Activated CD4-positive, alpha-beta memory T cell treated with anti-CD3 and anti-CD28 coated beads, Interleukin-2, amount 10 ng/mL, durations not matched to agents 7 days and 5 days (primary cell): ENCODE measurements at regions not wholly inside any gene's neighbourhood (a gene's known extent, or its start where the extent isn't known, plus 50 kb on each side); places are given as distances from the start of the nearest gene placed in this dataset.

Experiments used
- CTCF ChIA-PET: fragments of 350-600 bp; sonication (Branson Sonifier 250); formaldehyde crosslinking; loops from one replicate; lab custom pipeline; 2021; ENCODE audit warnings: antibody characterized with exemption, inconsistent platforms; lab: Charles Lee
- POLR2A ChIA-PET: fragments of 350-600 bp; sonication (Branson Sonifier 250); formaldehyde crosslinking; loops from one replicate; lab custom pipeline; 2021; ENCODE audit warnings: antibody characterized with exemption; lab: Charles Lee
- DNase-seq: peaks from one replicate; pipeline ENCODE4 v3.0.0-alpha.2; 2020
- H3K27ac Mint-ChIP-seq: one replicate; pipeline ENCODE4 v1.8.0; 2021; ENCODE audit warnings: mild to moderate bottlenecking, mixed read lengths
- H3K27me3 Mint-ChIP-seq: one replicate; pipeline ENCODE4 v1.8.0; 2021; ENCODE audit warnings: mixed read lengths
- H3K36me3 Mint-ChIP-seq: one replicate; pipeline ENCODE4 v1.8.0; 2021; ENCODE audit warnings: low read depth, mixed read lengths
- H3K4me1 Mint-ChIP-seq: one replicate; pipeline ENCODE4 v1.8.0; 2021; ENCODE audit warnings: mixed read lengths
- H3K4me3 Mint-ChIP-seq: one replicate; pipeline ENCODE4 v1.8.0; 2021; ENCODE audit warnings: mild to moderate bottlenecking, mixed read lengths
- H3K9me3 Mint-ChIP-seq: one replicate; pipeline ENCODE4 v1.8.0; 2021; ENCODE audit warnings: mixed read lengths

DNA sequence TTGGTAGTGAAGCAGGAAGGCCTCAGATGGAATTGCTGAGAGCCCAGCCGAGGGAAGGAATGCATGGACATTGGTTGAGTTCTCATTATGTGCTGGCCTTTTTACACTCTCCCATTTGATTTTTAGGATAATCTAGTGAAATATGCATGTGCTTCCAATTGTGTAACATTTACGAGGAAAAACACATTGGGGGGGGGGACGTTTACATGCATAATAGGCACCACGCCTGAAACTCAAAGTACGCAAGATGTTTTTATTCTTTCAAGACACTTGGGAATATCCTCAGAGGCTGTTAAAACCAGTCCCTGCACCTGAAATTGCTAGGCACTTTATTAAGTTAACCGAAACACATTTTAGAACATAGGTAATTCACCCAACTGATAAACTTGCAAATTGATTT is 118.5 kb upstream of the CDH4 start:
- DNase-seq: no peak
- Mint-ChIP-seq H3K27ac (no peak overlapping the region), H3K36me3 (no peaks in the 10 kb centered on the region), H3K9me3 (no peaks in the 10 kb centered on the region), H3K4me3 (no peak overlapping the region), H3K4me1 (no peaks in the 10 kb centered on the region), H3K27me3 (no peaks in the 10 kb centered on the region)
- ChIA-PET POLR2A (no interaction called here), CTCF (no interaction called here)

DNA sequence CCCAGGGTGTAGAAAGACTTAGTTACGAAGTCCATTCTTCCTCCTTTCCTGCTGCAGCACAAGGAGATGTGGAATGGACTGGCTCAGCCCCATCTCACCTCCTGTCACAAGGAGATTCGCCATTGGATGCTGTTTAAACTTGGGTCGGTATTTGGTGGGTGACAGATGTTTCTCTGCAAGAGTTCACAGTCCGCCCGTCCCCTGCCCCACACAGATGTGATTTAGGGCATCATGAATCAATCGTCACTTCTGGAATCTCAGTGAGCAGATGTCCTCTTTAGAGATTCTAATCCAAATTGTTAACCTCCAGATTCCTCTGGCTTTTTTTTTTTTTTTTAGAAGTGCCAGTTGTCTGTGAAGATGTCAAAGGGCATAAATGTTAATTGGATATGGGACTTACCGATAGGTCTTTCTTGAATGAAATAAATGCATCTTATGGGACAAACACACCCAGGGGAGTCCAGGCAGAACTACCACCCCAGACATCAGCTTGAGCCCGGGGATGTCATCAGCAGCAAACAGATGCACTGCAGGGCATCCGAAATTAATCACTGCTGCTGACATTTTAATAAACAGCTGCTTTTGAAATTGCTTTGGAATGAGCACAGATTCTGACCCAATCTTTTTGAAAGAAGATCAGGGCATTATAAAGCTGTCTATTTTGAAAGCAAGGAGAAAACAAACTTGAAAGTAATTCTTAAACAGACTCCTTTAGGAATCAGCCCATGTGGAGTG is 117.6 kb upstream of the CDH4 start:
- H3K4me1 Mint-ChIP-seq: no peaks in the 10 kb centered on the region
- no peaks in the 10 kb centered on the region for H3K36me3 Mint-ChIP-seq
- CTCF ChIA-PET: no interaction called here
- H3K27ac Mint-ChIP-seq: no peak overlapping the region
- no peaks in the 10 kb centered on the region for H3K9me3 Mint-ChIP-seq
- H3K27me3 Mint-ChIP-seq: no peaks in the 10 kb centered on the region
- H3K4me3 Mint-ChIP-seq: no peak overlapping the region
- DNase-seq: no peak
- POLR2A ChIA-PET: no interaction called here

DNA sequence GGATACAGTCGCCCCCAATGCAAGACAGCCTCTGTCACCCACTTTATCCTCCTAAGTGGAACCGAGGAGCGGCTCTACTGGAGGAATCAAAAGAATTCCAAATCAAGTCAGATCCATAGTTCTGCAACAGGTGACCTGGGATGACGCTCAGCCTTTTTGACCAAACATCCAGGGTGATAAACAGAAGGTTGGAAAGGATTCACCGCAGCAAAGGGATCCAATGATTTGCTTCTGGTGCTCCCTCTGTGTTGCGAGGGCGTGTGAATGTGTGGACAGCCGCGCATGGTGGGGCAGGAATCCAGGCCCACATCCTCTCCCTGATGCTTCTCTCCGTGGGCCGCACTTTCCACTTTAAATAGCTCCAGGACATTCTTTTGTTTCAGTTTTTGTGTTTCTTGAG is 116.8 kb upstream of the CDH4 start:
- CTCF ChIA-PET: no interaction called here
- DNase-seq: no peak

DNA sequence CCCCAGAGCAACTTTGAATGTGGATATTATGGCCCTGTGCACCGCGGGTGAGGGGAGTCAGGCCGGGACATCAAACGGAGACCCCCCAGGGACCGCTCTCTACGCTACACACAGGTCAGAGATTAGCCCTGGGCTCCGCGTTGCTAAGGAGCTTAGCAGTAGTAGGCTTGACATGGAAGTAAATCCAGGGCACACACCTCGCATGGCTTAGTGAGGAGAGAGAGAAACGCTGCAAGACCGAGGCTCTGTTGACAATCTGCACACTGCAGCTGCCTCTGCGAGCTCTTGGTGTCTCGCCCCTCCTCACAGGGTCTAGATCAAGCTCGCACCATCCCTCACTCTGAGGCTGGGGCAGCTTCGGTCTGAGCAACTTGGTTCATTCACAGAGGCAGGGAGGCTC is 116.1 kb upstream of the CDH4 start:
- H3K36me3 Mint-ChIP-seq: no peaks in the 10 kb centered on the region
- DNase-seq: no peak
- no peak overlapping the region for H3K27ac Mint-ChIP-seq
- ChIA-PET CTCF (no interaction called here), POLR2A (no interaction called here)
- H3K4me3 Mint-ChIP-seq: no peak overlapping the region
- H3K27me3 Mint-ChIP-seq: no peaks in the 10 kb centered on the region
- H3K4me1 Mint-ChIP-seq: no peaks in the 10 kb centered on the region
- no peaks in the 10 kb centered on the region for H3K9me3 Mint-ChIP-seq

More for the DNA sequence above, 116.8 kb upstream of the CDH4 start:
- Mint-ChIP-seq H3K9me3 (no peaks in the 10 kb centered on the region), H3K4me1 (no peaks in the 10 kb centered on the region), H3K27ac (no peak overlapping the region), H3K4me3 (no peak overlapping the region), H3K36me3 (no peaks in the 10 kb centered on the region), H3K27me3 (no peaks in the 10 kb centered on the region)
- POLR2A ChIA-PET: no interaction called here

DNA sequence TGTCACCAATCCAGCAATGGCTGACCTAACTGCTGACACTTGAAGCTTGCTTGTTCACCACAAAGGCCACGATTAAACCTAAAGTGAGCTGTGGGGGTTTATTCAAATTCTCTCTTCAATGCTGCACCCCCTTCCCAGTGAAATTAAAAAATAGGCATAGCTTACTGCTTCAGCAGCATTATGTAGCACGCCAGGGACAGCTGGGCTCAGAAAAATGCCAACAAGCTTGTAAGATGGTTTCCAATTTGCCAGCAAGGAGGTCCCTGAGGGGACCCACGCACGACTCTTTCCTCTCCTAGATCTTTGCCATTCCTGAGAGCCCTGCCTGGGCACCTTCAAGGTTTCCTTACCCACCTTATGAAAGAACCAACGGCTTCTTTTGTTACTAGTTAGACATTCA is 113.5 kb upstream of the CDH4 start:
- H3K9me3 Mint-ChIP-seq: no peaks in the 10 kb centered on the region
- CTCF ChIA-PET: interaction anchor here (0.8 to 1.0 kb wide), 2 partner anchors 23 to 90 kb away, joined by 3 read pairs; no protein-coding TSS in a partner anchor
- no peaks in the 10 kb centered on the region for H3K36me3 Mint-ChIP-seq
- H3K27me3 Mint-ChIP-seq: no peaks in the 10 kb centered on the region
- no peak overlapping the region for H3K4me3 Mint-ChIP-seq
- no peaks in the 10 kb centered on the region for H3K4me1 Mint-ChIP-seq
- DNase-seq: no peak
- POLR2A ChIA-PET: no interaction called here
- H3K27ac Mint-ChIP-seq: no peak overlapping the region

DNA sequence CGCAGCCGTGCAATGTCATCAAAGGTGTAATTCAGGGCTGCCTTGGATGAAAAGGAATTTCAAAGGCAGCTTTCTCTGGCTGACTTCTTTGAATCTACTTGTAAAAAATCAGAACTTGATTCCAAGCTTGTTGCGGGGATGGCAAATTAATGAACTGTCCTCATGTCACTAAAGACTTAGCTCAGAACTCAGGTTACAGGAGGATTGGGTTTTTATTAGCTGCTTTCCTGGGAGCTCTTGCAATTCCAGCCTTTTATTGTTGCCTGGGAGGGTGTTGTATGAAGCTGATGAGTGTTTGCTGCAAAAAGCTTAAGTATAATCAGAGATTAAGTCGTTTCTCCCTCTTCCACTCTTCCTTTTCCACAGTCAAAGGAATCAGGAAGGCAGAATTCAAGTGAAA is 113.0 kb upstream of the CDH4 start:
- no peak overlapping the region for H3K27ac Mint-ChIP-seq
- H3K4me3 Mint-ChIP-seq: no peak overlapping the region
- ChIA-PET CTCF (interaction anchor here (1.0 kb wide), 1 partner anchor 90 kb away, joined by 3 read pairs; no protein-coding TSS in a partner anchor), POLR2A (no interaction called here)
- no peak for DNase-seq
- H3K4me1 Mint-ChIP-seq: no peaks in the 10 kb centered on the region
- H3K9me3 Mint-ChIP-seq: no peaks in the 10 kb centered on the region
- H3K27me3 Mint-ChIP-seq: no peaks in the 10 kb centered on the region
- no peaks in the 10 kb centered on the region for H3K36me3 Mint-ChIP-seq

DNA sequence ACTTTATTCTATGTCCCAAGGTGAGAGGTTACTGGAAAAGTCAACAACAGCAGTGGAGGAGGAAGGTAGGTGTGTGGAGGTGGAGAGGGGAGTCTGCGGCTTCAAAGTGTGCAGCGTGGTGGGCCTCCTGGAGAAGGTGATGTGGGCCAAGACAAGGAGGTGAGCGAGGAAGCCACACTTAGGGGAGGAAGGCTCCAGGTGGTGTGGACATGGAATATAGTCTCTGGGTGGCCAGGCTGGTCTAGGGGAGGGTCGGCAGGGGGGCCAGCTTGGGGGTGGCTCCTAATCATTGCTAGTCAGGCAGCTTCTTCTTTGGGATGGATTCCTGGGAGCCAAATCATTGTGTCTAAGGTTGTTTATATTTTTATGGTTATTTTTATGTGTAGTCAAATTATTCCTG is 111.5 kb upstream of the CDH4 start:
- Mint-ChIP-seq H3K27me3 (no peaks in the 10 kb centered on the region), H3K36me3 (no peaks in the 10 kb centered on the region), H3K9me3 (no peaks in the 10 kb centered on the region), H3K4me3 (no peak overlapping the region), H3K27ac (no peak overlapping the region), H3K4me1 (no peaks in the 10 kb centered on the region)
- ChIA-PET POLR2A (no interaction called here), CTCF (no interaction called here)
- DNase-seq: no peak

DNA sequence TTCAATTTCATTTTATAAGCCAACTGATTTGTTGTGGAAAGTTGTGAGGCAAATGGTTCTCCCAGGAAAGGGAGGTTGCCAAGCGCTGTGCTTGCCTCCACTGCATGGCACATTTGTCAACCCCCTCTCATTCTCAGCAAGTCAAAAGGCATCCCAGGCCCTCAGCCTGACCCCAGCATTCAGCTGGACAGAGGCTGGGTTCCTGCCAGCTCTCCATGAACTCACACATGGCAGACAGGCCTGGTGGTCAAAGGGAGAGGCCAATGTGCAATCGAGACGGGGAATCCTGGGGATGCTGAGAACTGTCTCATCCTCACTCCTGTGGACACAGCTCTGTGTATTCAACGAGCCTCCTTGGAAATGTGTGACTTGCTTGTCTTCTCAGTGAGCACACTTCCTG is 106.0 kb upstream of the CDH4 start:
- ChIA-PET CTCF (no interaction called here), POLR2A (no interaction called here)
- no peak overlapping the region for H3K27ac Mint-ChIP-seq
- no peaks in the 10 kb centered on the region for H3K4me1 Mint-ChIP-seq
- H3K36me3 Mint-ChIP-seq: no peaks in the 10 kb centered on the region
- H3K27me3 Mint-ChIP-seq: no peaks in the 10 kb centered on the region
- no peak overlapping the region for H3K4me3 Mint-ChIP-seq
- no peak for DNase-seq
- H3K9me3 Mint-ChIP-seq: no peaks in the 10 kb centered on the region

DNA sequence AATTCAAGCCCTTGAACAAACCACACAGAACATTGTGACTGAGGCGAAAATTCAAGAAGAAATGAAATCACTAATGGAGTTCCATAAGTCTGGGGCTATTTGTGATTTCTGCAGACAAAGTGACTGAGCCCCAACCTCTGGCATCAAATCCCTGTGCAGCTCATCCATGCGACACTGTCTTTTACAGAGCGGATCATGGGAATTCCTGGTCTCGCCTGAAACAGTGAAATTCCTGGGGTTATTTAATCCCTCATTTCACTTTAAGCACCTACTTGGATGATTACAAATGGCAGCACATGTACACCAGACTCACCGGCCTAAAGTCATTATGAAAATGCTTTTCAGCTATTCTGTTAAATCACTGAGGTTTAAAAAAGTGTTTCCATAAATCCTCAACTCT is 102.4 kb upstream of the CDH4 start:
- POLR2A ChIA-PET: no interaction called here

DNA sequence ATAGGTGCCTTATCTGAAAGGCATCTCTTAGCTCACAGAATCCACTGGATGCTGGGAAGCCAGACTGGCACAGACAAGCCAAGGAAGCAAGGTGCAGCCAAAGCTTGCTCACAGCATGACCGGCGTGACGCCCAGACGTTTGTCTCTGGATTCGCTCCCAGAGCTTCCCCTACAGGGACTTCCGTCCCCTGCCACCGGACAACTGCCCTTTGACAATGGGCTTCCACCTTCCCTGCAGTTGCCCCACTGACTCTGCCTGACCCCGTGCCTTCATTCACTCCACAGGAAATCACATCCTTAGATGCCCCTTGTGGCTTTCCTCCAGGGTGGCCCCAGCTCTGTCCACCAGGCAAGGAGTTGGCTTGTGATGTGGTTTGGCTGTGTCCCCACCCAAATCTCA is 94.8 kb upstream of the CDH4 start:
- H3K4me1 Mint-ChIP-seq: no peaks in the 10 kb centered on the region
- H3K4me3 Mint-ChIP-seq: no peak overlapping the region
- H3K36me3 Mint-ChIP-seq: no peaks in the 10 kb centered on the region
- ChIA-PET POLR2A (no interaction called here), CTCF (no interaction called here)
- no peak for DNase-seq
- H3K27ac Mint-ChIP-seq: no peak overlapping the region
- peaks cover 3% of the 10 kb centered on the region for H3K9me3 Mint-ChIP-seq
- no peaks in the 10 kb centered on the region for H3K27me3 Mint-ChIP-seq

More for the DNA sequence above, 102.4 kb upstream of the CDH4 start:
- CTCF ChIA-PET: no interaction called here
- peaks cover 3% of the 10 kb centered on the region for H3K9me3 Mint-ChIP-seq
- H3K27me3 Mint-ChIP-seq: no peaks in the 10 kb centered on the region
- no peak for DNase-seq
- no peaks in the 10 kb centered on the region for H3K36me3 Mint-ChIP-seq
- H3K4me1 Mint-ChIP-seq: no peaks in the 10 kb centered on the region
- H3K4me3 Mint-ChIP-seq: no peak overlapping the region
- no peak overlapping the region for H3K27ac Mint-ChIP-seq

DNA sequence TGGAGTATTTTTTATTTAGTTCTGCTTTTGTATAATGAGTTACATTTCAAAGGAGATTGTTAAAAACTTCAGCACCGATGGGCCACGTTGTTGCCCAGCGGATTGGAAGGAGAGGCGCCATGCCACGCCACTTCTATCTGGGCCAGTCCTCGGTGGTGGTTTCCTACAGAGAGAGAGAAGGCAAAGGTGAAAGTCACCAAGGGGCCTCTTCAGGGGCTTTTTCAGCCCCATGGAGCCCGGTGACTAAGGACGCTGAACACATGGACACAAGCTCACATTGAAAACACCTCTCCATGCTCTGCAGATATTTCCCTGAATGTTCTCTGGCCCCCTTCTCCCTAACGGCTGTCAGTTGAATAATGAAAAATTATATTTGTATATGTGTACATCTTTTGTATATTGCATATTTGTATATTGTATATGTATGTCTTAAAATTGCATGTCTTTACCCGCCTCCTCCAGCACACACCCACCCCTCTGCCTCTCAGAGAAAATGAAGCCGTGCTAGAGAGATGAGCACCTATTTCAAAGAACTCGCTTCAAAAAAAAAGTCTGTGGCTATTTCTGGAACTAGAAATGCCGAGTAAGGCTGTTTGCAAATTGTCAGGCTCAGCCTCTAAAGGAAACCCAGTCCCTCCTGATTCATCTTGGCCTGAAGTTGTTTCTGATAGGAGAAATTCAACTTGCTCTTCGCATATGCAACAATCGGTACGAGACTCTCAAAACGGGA is 91.9 kb upstream of the CDH4 start:
- POLR2A ChIA-PET: interaction anchor here (0.9 kb wide), 1 partner anchor 10 kb away, joined by 3 read pairs; no protein-coding TSS in a partner anchor
- no peaks in the 10 kb centered on the region for H3K27me3 Mint-ChIP-seq
- CTCF ChIA-PET: no interaction called here

DNA sequence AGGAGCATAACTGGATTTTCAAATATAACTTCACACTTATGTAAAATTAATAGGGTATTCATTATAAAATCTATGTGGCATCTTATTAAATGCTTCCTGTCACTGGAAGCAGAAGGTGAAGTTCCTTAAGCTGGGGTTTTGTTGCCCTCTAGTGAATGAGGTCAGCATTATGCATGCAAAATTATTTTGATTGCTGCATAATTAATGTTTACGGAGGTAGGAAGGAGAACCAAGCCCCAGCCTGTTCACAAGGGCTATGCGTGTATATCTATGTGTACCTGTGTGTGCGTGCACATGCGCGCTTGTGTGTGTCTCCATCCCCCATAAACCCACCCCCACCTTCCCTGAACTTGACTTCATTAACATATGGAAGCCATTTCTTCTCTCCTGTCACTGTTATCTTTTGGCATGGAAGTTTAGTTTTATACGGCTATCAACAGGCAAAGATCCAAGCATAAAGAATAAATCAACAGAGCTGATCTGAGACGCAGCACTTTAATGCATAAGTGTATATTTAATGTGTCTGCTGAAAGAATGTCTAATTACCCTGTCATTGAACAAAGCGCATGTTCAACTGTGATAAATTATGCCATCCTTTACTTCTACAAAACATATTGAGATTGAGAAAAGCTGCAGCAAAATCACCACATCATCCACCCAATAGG is 90.2 kb upstream of the CDH4 start:
- H3K4me3 Mint-ChIP-seq: no peak overlapping the region
- no peak for DNase-seq
- POLR2A ChIA-PET: no interaction called here
- H3K27ac Mint-ChIP-seq: no peak overlapping the region
- H3K27me3 Mint-ChIP-seq: no peaks in the 10 kb centered on the region
- no peaks in the 10 kb centered on the region for H3K9me3 Mint-ChIP-seq
- CTCF ChIA-PET: interaction anchor here (0.6 to 1.3 kb wide), 4 partner anchors 24 to 1225 kb away, joined by 3 to 4 read pairs (median 3); no protein-coding TSS in a partner anchor
- no peaks in the 10 kb centered on the region for H3K4me1 Mint-ChIP-seq
- H3K36me3 Mint-ChIP-seq: no peaks in the 10 kb centered on the region

More for the DNA sequence above, 91.9 kb upstream of the CDH4 start:
- H3K4me1 Mint-ChIP-seq: no peaks in the 10 kb centered on the region
- no peak for DNase-seq
- no peak overlapping the region for H3K4me3 Mint-ChIP-seq
- H3K27ac Mint-ChIP-seq: no peak overlapping the region
- no peaks in the 10 kb centered on the region for H3K36me3 Mint-ChIP-seq
- H3K9me3 Mint-ChIP-seq: no peaks in the 10 kb centered on the region

DNA sequence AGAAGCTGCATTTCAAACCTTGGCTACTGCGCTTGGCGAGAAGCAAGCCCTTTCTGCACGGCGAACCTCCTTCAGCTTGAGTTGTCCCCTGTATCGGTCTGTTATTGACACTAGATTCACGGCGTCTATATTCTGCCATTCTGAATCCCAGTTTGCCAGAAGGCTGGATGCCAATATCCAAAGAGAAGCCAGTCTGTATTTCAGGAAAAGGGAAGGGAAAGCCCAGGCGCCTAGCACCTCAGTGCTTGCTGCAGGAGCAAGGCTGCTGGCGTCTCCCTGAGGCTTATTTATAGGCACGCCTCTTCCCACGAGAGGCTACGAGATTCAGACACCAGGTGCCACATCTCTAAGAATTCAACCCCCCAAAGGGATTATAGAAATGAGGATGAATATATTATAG is 89.6 kb upstream of the CDH4 start:
- no peaks in the 10 kb centered on the region for H3K4me1 Mint-ChIP-seq
- no peaks in the 10 kb centered on the region for H3K36me3 Mint-ChIP-seq
- no peaks in the 10 kb centered on the region for H3K9me3 Mint-ChIP-seq
- H3K27me3 Mint-ChIP-seq: no peaks in the 10 kb centered on the region
- no peak overlapping the region for H3K27ac Mint-ChIP-seq
- no peak for DNase-seq
- ChIA-PET POLR2A (no interaction called here), CTCF (interaction anchor here (0.6 to 1.3 kb wide), 3 partner anchors 24 to 1226 kb away, joined by 3 to 4 read pairs (median 3); no protein-coding TSS in a partner anchor)
- no peak overlapping the region for H3K4me3 Mint-ChIP-seq
